GM21423 (cell line): ENCODE measurements at regions not wholly inside any gene's neighbourhood (a gene's known extent, or its start where the extent isn't known, plus 50 kb on each side); places are given as distances from the start of the nearest gene placed in this dataset.

Experiments
- ATAC-seq: cut with Tn5 transposase; IDR thresholded peaks from one replicate; pipeline ENCODE4 v1.9.1; 2021; ENCODE audit warnings: mild to moderate bottlenecking, moderate library complexity; ENCODE audit not compliant: unreplicated experiment

- no peak for ATAC-seq
These were observed 263.6 kb downstream of the TBL1XR1 start for GRCh38 chr3:176933704-176934103.

GRCh38 chr3:176932433-176932832 is 264.8 kb downstream of the TBL1XR1 start:
- ATAC-seq: no peak

DNA sequence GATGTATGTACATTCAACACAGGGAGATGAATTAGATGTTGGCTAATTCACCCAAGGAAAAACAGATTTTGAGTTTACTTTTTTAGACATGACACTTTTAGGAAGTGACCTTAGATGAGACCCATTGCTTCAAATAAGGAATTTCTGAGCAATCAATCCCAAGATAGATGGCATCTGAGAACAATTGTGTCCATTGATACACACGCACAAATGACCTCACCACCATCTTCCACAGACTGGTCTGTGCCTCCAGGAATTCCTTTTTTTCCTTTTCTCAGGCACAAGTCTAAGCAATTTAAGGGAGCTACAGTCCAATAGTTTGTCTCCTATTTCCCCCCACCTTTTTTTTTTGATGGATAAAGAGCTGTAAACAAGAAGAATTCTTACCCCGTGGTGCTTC is 265.3 kb downstream of the TBL1XR1 start:
- no peak for ATAC-seq

DNA sequence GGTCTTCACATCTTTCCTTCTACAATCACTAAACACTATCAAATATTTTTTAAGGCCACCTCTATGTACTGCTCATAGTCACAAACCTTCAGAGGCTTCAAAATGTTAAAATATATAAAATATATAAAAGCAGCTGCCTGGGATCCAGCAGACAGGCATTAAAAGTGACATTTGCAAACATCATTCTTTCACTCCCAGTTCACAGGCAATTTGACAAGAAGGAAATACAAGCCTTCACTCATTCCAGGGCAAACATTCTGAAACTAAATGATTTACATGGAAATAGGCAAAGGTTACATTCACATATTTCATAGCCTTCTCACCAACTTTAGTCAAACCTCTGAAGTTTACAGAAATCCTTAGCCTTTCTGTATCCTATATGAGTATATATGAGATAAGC is 266.3 kb downstream of the TBL1XR1 start:
- ATAC-seq: no peak

DNA sequence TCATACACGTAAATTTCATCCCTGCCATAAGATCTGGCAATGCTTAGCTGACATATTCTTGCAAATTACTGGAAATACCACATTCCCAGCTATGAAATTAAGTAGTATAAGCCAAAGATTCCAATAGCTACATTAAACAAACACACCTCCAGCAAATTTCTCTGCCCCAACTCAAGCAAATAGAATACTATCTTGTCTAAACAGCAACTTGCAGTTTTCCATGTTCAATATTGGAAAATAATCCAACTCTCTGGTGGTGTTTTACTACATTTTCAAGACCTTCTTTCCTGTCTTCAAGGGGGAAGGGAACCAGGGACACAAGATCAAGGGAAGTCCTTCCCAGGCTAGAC is 268.7 kb downstream of the TBL1XR1 start:
- no peak for ATAC-seq

DNA sequence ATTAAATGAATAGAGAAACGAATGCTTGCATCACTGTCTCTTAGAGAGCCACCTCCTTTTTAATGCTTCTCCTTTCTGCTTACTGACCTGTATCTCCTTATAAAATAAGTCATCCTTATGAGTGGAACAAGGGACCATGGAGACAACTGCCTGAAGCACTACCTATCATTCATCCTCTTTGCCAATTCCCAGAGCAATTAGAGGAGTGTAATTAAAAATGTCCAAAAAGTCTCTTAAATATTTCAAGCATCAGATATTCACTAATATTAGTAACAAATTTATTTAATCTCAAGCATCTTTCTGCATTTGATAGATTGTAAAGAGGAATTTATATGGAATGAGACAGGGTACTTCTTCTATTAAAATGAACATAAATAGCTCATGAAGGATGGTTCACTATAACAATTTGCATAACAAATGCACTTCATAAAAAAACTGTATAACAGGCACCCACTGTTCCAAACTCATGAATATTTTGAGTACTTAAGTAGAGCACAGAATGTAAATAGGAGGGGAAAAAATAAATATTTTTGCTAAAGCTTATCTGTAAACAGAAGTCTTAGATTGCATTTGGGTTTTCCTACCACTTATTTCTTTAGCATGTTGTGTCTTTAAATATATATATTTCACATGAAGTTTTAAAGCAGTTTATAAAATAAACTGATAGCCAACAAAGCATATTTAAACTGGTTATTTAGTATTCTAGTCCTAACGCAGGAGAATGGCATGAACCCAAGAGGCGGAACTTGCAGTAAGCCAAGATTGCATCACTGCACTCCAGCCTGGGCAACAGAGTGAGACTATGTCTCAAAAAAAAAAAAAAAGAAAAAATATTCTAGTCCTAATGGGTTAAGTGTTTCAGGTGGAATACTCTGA is 269.3 kb downstream of the TBL1XR1 start:
- no peak for ATAC-seq

DNA sequence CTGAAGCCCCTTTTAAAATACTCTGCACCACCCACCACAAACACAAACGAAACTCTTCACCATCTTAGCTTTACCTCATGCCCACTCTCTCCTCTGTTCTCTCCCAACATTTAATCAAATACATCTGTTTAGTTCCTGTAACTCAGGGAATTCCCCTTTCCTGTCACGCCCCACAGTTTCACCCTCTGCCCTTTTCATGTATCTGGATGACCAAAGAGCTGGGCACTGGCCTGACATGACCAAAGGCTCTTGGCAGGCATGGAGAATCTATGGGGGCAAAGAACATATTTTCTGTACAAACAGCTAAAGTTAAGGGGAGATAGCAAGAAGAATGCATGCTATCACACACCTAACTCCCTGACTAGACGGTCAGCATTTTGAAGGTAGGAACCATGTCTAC is 270.0 kb downstream of the TBL1XR1 start:
- ATAC-seq: no peak

DNA sequence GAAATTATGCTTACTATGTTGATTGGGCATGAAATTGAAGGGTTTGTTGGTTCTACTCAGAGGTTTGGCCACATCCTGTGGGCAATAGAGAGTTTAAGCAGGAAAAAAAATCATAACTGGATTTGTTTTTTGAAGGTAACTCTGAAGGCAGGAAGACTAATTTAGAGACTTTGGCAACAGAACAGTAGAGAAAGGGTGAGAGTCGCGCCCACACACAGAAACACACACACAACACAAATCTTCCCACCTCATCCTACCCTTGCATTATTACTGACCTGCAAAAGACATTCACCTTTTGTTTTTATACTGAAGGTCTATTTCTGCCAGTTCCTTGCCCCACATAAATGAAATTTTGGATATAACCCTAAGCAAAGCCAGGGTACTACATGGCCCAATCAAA is 270.6 kb downstream of the TBL1XR1 start:
- no peak for ATAC-seq

GRCh38 chr3:176926034-176926433 is 271.2 kb downstream of the TBL1XR1 start:
- ATAC-seq: no peak

GRCh38 chr3:176920766-176921160 is 276.5 kb downstream of the TBL1XR1 start:
- ATAC-seq: no peak

- no peak for ATAC-seq
These were observed 277.2 kb downstream of the TBL1XR1 start for GRCh38 chr3:176919836-176920765.

DNA sequence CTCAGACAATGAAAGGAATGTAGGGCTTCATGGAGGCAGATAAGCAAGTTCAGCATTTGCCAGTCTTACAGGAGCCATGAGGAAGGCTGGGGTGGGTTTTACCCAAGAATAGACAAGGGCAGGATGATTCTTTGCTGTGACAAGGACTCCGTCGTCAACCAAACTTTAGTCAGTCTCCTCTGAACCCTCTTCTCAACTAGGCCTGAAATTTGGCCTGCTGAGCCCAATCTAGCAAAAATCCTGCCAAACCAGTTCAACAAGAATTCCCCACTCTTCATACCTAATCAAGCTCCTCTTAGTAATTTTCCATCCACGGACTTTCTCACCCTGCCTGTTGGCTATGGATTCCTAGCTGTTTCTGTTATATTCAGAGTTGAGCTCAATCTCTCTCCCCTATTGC is 280.5 kb downstream of the TBL1XR1 start:
- ATAC-seq: no peak

DNA sequence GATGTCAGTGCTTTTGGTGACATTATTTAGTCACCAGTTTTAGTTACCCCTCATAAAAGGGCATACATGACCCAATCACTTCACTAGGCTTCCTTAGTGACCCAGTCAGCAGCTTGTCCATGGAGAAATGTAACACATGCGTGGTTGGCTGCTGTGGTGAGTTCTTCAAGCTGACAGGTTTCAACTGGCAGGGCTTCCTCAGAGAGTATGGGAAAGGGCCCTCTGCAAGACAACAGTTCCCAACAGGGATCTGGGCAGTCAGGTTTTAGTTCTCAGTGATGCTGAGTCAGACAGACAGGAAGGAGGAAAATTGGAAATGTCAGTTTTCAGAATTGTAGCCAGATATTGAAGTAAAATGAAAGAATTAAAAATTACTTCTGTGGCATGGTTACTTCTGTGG is 282.5 kb downstream of the TBL1XR1 start:
- no peak for ATAC-seq

DNA sequence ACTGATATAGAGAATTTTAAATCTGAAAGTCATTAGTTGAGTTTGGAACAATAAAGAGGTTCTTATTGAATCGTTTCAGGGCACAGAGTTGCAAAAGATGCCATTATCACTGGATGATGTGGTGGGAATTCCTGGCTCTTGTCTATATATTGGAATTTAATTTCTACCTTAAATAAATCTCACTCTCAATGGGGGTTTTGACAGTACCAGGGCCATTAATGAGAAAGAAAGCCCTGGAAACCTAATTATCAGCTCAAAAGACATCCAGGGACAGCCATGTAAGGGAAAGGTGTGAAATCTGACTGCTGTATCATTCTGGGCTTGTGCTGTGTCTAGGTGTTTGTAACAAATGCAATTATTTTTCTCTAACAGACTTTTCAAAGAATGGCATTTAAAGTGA is 285.7 kb downstream of the TBL1XR1 start:
- no peak for ATAC-seq

DNA sequence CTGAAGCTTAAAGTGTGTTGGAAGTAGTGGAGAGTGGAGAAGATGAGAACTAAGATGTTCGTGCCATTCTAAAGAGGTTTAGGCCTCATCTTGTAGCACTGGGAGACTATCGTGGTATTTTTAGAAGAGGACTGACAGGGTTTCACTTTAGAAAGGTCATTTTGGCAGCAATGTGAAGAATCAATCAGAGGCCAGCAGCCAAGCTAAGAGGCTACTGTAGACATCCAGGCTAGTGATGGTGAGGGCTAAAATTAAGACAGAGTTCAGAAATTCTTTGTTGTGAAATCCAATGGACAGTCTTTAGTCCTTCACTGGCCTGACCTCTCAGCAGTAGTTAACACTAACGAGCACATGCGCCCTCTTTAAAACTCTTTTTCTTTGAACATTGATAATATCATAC is 288.2 kb downstream of the TBL1XR1 start:
- no peak for ATAC-seq

DNA sequence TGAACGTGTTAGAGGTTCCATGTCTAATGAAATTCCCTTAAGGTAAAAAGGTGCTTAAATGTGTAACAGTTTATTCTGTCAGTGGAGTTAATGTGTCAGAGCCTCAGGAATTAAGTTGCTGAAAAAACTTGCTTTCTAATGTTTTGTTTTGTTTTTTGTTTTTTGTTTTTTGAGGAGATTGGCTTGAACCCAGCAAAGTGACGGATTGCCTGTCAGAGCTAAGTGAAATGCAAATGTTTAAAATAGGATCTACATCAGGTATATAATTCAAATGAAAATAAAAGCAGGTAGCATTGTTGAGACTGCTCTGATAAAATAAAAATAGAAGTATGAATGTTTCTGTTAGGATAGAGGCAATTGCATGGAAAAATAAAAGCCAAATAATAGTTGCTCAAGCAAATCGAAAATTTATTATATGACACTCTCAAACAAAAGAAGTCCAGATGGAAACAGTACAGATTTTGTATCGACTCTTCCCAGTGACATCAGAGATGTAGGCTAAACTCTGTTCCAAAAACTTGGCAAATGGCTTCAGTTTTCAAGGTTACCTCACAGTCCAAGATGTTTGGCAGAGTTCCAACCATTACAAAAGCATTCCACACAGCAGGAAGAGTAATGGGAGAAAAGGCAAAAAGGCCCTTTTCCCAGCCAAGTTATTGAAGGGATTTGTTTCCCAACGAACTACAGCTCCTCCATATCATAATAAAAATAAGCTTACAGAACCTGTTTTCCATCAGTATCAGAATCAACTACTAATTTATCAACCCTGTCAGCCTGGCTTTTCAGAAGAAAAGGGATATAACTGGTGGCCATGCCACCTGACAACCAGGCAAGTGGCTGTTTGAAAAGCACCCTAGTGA is 291.0 kb downstream of the TBL1XR1 start:
- ATAC-seq: no peak

GRCh38 chr3:176905331-176905730 is 292.0 kb downstream of the TBL1XR1 start:
- no peak for ATAC-seq

- ATAC-seq: no peak
These were observed 292.8 kb downstream of the TBL1XR1 start for GRCh38 chr3:176904506-176904905.

- no peak for ATAC-seq
These were observed 300.6 kb downstream of the TBL1XR1 start for GRCh38 chr3:176896640-176897039.

DNA sequence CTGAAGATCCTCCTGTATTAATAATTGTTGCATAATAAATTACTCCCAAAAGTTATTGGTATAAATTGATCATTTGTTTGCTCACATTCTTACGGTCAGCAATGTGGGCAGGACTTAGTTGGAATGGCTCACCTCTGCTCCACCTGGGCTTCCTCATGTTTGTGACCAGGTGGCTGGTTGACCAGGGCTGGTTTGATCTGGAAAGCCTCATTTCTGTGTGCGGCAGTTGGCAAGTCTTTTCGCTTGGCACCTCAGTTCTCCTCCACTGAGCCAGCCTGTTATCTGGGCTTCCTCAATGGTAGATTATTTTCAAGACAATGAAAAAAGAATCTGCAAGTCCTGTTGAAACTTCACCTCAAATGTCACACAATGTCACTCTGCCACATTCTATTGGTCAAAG is 301.1 kb downstream of the TBL1XR1 start:
- ATAC-seq: no peak

GRCh38 chr3:176879710-176880109 is 317.6 kb downstream of the TBL1XR1 start:
- no peak for ATAC-seq
